K562 (cell line): ENCODE measurements at regions not wholly inside any gene's neighbourhood (a gene's known extent, or its start where the extent isn't known, plus 50 kb on each side); places are given as distances from the start of the nearest gene placed in this dataset.

Experiments
- ATAC-seq: fragments of 200-7000 bp; cut with Tn5 transposase; 3 replicates; pipeline ENCODE4 v1.9.1; 2020; ENCODE audit warnings: moderate library complexity
- BruUV-seq: library from RNA; stranded (reverse); fragments of 400-500 nt; replicated peaks from 2 replicates; lab custom pipeline; 2021; lab: Mats Ljungman, UMichigan
- CTCF ChIA-PET: fragments of 300-600 bp; formaldehyde crosslinking; extraction: SDS; loops from one replicate; lab custom pipeline; 2021; ENCODE audit warnings: low intra/inter-chr PET ratio; lab: Yijun Ruan, JAX
- POLR2A ChIA-PET: fragments of 300-600, 350-650 bp; sonication (Branson Sonifier 250); formaldehyde crosslinking; extraction: SDS; loops from one replicate; lab custom pipeline; 2021; ENCODE audit warnings: antibody characterized with exemption, inconsistent platforms; lab: Yijun Ruan, JAX
- DNase-seq, 4 experiments: peaks; one replicate each; pipeline versions ENCODE4 v3.0.0 to v3.0.0-alpha.2; 2011 to 2018; ENCODE audit warnings: low spot score in 3 of 4, mixed read lengths in 3 of 4; ENCODE audit errors: extremely low read depth in 1 of 4
- FAIRE-seq: peaks from 2 replicates; lab custom pipeline; 2011; peaks lifted over from hg19 to GRCh38; lab: Jason Lieb, UNC
- H2AFZ ChIP-seq: 2 replicates; pipeline ENCODE4 v1.6.0; 2011; ENCODE audit warnings: low read depth, low read length, control low read depth, inconsistent platforms
- H3K27ac ChIP-seq: fragments of 200-600 bp; 3 replicates; pipeline ENCODE4 v1.8.0; 2011; ENCODE audit warnings: low read depth, mild to moderate bottlenecking, control low read depth, inconsistent platforms, low read length, moderate library complexity, mixed read lengths; ENCODE audit errors: extremely low read depth
- H3K27me3 ChIP-seq, 2 experiments: fragments of 300-600 bp in 1 of 2; 2 replicates in 1 of 2; 3 replicates in 1 of 2; pipeline versions ENCODE4 v1.6.0 to v1.8.0; 2011; ENCODE audit warnings: inconsistent platforms in 2 of 2, low read length in 2 of 2, mild to moderate bottlenecking in 1 of 2, mixed read lengths in 1 of 2, moderate library complexity in 1 of 2; ENCODE audit not compliant: control insufficient read depth in 2 of 2, insufficient read depth in 2 of 2
- H3K36me3 ChIP-seq: fragments of 300-600 bp; 3 replicates; pipeline ENCODE4 v1.8.0; 2011; ENCODE audit warnings: mild to moderate bottlenecking, low read length, inconsistent platforms; ENCODE audit not compliant: control insufficient read depth, insufficient read depth
- H3K4me1 ChIP-seq, 2 experiments: fragments of 200-600 bp in 1 of 2; replicated peaks in 1 of 2; 2 replicates in 1 of 2; 3 replicates in 1 of 2; pipeline versions ENCODE4 v1.5.1 to v1.8.0; 2011; ENCODE audit warnings: inconsistent platforms in 2 of 2, low read length in 2 of 2, mild to moderate bottlenecking in 1 of 2, mixed read lengths in 1 of 2, moderate library complexity in 1 of 2; ENCODE audit not compliant: control insufficient read depth in 2 of 2, insufficient read depth in 2 of 2
- H3K4me2 ChIP-seq: 2 replicates; pipeline ENCODE4 v1.6.1; 2011; ENCODE audit warnings: low read length, control low read depth, inconsistent platforms, mixed read lengths; ENCODE audit not compliant: insufficient read depth
- H3K4me3 ChIP-seq: fragments of 200-600 bp; sonication (generic), shearing (Covaris generic); 2 replicates; pipeline ENCODE4 v1.5.1; 2016; ENCODE audit warnings: control low read depth, inconsistent platforms
- H3K79me2 ChIP-seq: fragments of 200-600 bp; 3 replicates; pipeline ENCODE4 v1.8.0; 2011; ENCODE audit warnings: low read length, inconsistent platforms; ENCODE audit not compliant: control insufficient read depth, insufficient read depth
- H3K9ac ChIP-seq, 2 experiments: 2 replicates each; pipeline versions ENCODE4 v1.6.0 to v1.6.1; 2011; ENCODE audit warnings: low read depth in 2 of 2, low read length in 2 of 2, control low read depth in 1 of 2, inconsistent platforms in 1 of 2, mild to moderate bottlenecking in 1 of 2, mixed read lengths in 1 of 2; ENCODE audit not compliant: insufficient read depth in 1 of 2
- H3K9me1 ChIP-seq: one replicate; pipeline ENCODE4 v1.6.0; 2011; ENCODE audit warnings: inconsistent platforms, mild to moderate bottlenecking, low read length, moderate library complexity; ENCODE audit not compliant: control insufficient read depth, insufficient read depth
- H3K9me3 ChIP-seq: replicated peaks from 2 replicates; pipeline ENCODE4 v1.5.1; 2011; ENCODE audit warnings: low read depth, low read length, inconsistent platforms; ENCODE audit not compliant: control insufficient read depth, insufficient read depth
- H4K20me1 ChIP-seq: replicated peaks from 2 replicates; pipeline ENCODE4 v1.6.1; 2011; ENCODE audit warnings: low read length, inconsistent platforms, mixed read lengths; ENCODE audit not compliant: control insufficient read depth, insufficient read depth
- CBX5 ChIP-seq: IDR thresholded peaks from 2 replicates; pipeline ENCODE4 v1.6.1; 2014; ENCODE audit warnings: low read depth, borderline replicate concordance
- HNRNPL ChIP-seq: fragments of 200-400 bp; formaldehyde crosslinking; IDR thresholded peaks from 2 replicates; pipeline ENCODE4 v1.6.1; 2017; ENCODE audit warnings: low read depth, mild to moderate bottlenecking, low read length
- KLF1 ChIP-seq: fragments of 450-650 bp; IDR thresholded peaks from 2 replicates; pipeline ENCODE4 v1.6.1; 2016; ENCODE audit warnings: missing genetic modification characterization, missing compliant biosample characterization
- LEF1 ChIP-seq: fragments of 450-650 bp; IDR thresholded peaks from 2 replicates; pipeline ENCODE4 v1.6.1; 2016; ENCODE audit warnings: mild to moderate bottlenecking
- NR1H2 ChIP-seq: sonication (generic); formaldehyde crosslinking; IDR thresholded peaks from 2 replicates; pipeline ENCODE4 v1.4.0; 2020; ENCODE audit warnings: mild to moderate bottlenecking, missing genetic modification reagents
- PRMT5 ChIP-seq: sonication (generic); formaldehyde crosslinking; IDR thresholded peaks from 2 replicates; pipeline ENCODE4 v1.5.0; 2020; ENCODE audit warnings: missing genetic modification reagents
- SLC30A9 ChIP-seq: fragments of 250-450 bp; sonication (Bioruptor Pico); IDR thresholded peaks from 2 replicates; pipeline ENCODE4 v1.8.0; 2022; ENCODE audit warnings: mild to moderate bottlenecking, moderate library complexity
- ZFP36 ChIP-seq: fragments of 150-350 bp; IDR thresholded peaks from 2 replicates; pipeline ENCODE4 v1.6.1; 2018; ENCODE audit warnings: low read length, low read depth; ENCODE audit not compliant: partially characterized antibody
- ZFX ChIP-seq: sonication (generic); formaldehyde crosslinking; IDR thresholded peaks from 2 replicates; pipeline ENCODE4 v1.8.0; 2022; ENCODE audit warnings: mild to moderate bottlenecking, missing genetic modification reagents, moderate library complexity
- ZNF184 ChIP-seq: sonication (generic); formaldehyde crosslinking; IDR thresholded peaks from 2 replicates; pipeline ENCODE4 v1.5.0; 2020; ENCODE audit warnings: missing genetic modification reagents
- ZSCAN29 ChIP-seq: fragments of 450-650 bp; IDR thresholded peaks from 2 replicates; pipeline ENCODE4 v1.6.1; 2017
- WGBS: fragments of 100-300 bp; shearing (Covaris generic); methylation state at CpG from one replicate; pipeline ENCODE4 v1.1.6; 2016; ENCODE audit warnings: low coverage, mixed read lengths; ENCODE audit not compliant: insufficient coverage; ENCODE audit errors: missing lambda C conversion rate; 5-methylcytosine and 5-hydroxymethylcytosine counted together
- in situ Hi-C: fragments of 300-500 bp; cut with MboI; formaldehyde crosslinking; loops from 4 replicates; pipeline ENCODE4 v1.15.0; 2018; ENCODE audit warnings: inconsistent platforms, mixed read lengths
- intact Hi-C: fragments of 100-400 bp; cut with micrococcal nuclease; formaldehyde crosslinking; loops from 2 replicates; pipeline ENCODE4 v1.14.2; 2022
- TF ChIP-seq, protein P1 (sequence below): IDR thresholded peaks from 2 replicates; pipeline ENCODE4 v1.6.1; 2011; ENCODE audit not compliant: insufficient read length; ENCODE audit errors: extremely low read depth
- TF ChIP-seq, protein P2 (sequence below): fragments of 150-350 bp; IDR thresholded peaks from 2 replicates; pipeline ENCODE4 v1.6.1; 2014; ENCODE audit warnings: low read depth, mild to moderate bottlenecking, low read length, borderline replicate concordance

DNA sequence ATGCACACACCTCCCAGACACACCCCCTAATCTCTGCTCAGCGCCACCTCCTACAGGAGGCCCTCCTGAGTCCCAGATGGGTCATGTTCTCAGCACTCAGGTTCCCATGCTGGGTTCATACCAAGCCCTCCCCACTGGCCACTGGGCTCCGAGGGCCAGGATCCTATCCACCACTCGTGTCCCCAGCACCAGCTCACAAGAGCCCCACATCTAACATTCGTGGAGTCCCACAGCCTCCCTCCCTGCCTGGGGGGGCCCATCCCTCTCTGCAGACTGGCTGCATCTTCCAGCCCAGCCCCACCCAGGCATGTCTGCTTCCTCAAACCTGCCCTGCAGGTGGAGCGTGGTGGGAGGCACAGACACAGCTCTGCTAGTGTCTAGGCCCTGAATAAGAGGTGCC is 227.4 kb downstream of the TUBA3C start:
- POLR2A ChIA-PET = interaction anchor here (0.6 kb wide), 1 partner anchor 84 kb away, joined by 3 read pairs; no protein-coding TSS in a partner anchor
- Histone ChIP-seq H3K36me3 (no peaks in the 10 kb centered on the region), H3K9me1 (no peaks in the 10 kb centered on the region), H4K20me1 (no peaks in the 10 kb centered on the region)
- TF ChIP-seq ZSCAN29 (no peak), ZFP36 (peak; percentile 22)
- TF ChIP-seq, all 486 proteins: peak for 1
- intact Hi-C loops = no loop called here
- WGBS = 10% methylated on average over 2 of the region's 5 CpGs
- Histone ChIP-seq H3K4me2 (no peak overlapping the region), H3K4me3 (no peak overlapping the region), H3K4me1 (peaks cover 0 to 2% of the 10 kb centered on the region in 2 experiments; a peak in 2 of 5 replicates), H3K9me3 (no peaks in the 10 kb centered on the region), H3K27me3 (no peaks in the 10 kb centered on the region; a peak in 1 of 5 replicates), H3K27ac (no peak overlapping the region), H2AFZ (no peak overlapping the region), H3K9ac (no peak overlapping the region; a peak in 1 of 4 replicates), H3K79me2 (no peaks in the 10 kb centered on the region)
- ATAC-seq (no peak), FAIRE-seq (no peak), DNase-seq (no peak)
- in situ Hi-C loops = no loop called here
- CTCF ChIA-PET = no interaction called here
- no TSS peak for BruUV-seq

DNA sequence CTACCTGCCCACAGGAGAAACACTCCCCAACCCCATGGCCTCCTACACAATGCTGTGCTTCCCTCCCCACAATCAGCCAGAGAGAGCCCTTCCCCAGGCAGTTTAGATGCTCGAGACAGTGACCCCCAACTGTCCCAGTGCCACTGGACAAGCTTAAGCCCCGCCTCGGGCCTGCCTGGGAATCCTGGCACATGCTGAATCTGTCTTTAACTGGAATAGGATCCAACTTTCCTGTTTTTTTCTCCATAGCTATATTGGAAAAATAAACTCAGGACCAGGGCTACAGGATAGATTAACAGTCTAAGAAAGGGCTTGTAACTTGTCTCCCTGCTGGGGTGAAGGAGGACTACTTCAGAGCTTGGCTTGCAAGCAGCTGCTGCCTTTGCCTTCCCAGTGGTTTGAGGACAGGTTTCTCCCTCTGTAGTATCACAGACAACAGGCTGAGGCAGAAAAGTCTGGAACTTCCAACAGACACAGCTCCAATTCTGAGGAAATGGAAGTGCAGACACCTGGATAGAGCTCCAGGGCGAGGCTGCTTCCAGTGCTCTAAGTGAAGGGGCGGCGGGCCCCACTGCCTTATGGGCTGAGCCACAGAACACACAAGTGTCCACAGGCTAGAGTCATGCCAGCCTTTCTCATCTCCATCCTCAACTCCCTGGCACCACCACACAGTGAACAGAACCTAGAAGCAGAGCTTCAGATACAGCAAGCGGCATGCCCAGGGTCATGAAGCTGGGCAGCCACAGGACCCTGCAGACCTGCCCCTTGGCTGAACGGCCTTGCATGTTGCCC is 228.3 kb downstream of the TUBA3C start:
- no peak for DNase-seq
- TF ChIP-seq ZNF184 = no peak
- no peak for TF ChIP-seq CBX5
- no peak for TF ChIP-seq HNRNPL
- TF ChIP-seq ZFX (CRISPR knock-in tag) = no peak
- TF ChIP-seq, protein P1, sequence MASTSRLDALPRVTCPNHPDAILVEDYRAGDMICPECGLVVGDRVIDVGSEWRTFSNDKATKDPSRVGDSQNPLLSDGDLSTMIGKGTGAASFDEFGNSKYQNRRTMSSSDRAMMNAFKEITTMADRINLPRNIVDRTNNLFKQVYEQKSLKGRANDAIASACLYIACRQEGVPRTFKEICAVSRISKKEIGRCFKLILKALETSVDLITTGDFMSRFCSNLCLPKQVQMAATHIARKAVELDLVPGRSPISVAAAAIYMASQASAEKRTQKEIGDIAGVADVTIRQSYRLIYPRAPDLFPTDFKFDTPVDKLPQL = no peak
- TF ChIP-seq PRMT5 (CRISPR knock-in tag) = no peak
- no peak for TF ChIP-seq SLC30A9 (CRISPR knock-in tag)
- TF ChIP-seq LEF1 = no peak
- TF ChIP-seq KLF1 (tag) = no peak
- TF ChIP-seq NR1H2 (CRISPR knock-in tag) = no peak
- TF ChIP-seq, protein P2, sequence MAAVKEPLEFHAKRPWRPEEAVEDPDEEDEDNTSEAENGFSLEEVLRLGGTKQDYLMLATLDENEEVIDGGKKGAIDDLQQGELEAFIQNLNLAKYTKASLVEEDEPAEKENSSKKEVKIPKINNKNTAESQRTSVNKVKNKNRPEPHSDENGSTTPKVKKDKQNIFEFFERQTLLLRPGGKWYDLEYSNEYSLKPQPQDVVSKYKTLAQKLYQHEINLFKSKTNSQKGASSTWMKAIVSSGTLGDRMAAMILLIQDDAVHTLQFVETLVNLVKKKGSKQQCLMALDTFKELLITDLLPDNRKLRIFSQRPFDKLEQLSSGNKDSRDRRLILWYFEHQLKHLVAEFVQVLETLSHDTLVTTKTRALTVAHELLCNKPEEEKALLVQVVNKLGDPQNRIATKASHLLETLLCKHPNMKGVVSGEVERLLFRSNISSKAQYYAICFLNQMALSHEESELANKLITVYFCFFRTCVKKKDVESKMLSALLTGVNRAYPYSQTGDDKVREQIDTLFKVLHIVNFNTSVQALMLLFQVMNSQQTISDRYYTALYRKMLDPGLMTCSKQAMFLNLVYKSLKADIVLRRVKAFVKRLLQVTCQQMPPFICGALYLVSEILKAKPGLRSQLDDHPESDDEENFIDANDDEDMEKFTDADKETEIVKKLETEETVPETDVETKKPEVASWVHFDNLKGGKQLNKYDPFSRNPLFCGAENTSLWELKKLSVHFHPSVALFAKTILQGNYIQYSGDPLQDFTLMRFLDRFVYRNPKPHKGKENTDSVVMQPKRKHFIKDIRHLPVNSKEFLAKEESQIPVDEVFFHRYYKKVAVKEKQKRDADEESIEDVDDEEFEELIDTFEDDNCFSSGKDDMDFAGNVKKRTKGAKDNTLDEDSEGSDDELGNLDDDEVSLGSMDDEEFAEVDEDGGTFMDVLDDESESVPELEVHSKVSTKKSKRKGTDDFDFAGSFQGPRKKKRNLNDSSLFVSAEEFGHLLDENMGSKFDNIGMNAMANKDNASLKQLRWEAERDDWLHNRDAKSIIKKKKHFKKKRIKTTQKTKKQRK = no peak

More for the DNA sequence above, 228.3 kb downstream of the TUBA3C start:
- no peaks in the 10 kb centered on the region for H3K36me3 ChIP-seq
- H3K4me1 ChIP-seq = peaks cover 0 to 7% of the 10 kb centered on the region in 2 experiments; a peak in 2 of 5 replicates
- CTCF ChIA-PET = no interaction called here
- H2AFZ ChIP-seq = no peak overlapping the region
- ATAC-seq (no peak), FAIRE-seq (no peak)
- in situ Hi-C loops (no loop called here), intact Hi-C loops (no loop called here)
- POLR2A ChIA-PET = interaction anchor here (0.6 kb wide), 1 partner anchor 83 kb away, joined by 3 read pairs; no protein-coding TSS in a partner anchor
- H3K79me2 ChIP-seq = no peaks in the 10 kb centered on the region
- 25% methylated on average over 5 of the region's 8 CpGs for WGBS
- H3K9me3 ChIP-seq = no peaks in the 10 kb centered on the region
- no peaks in the 10 kb centered on the region; a peak in 1 of 5 replicates for H3K27me3 ChIP-seq
- H3K4me3 ChIP-seq = no peak overlapping the region
- H3K27ac ChIP-seq = no peak overlapping the region
- H3K9ac ChIP-seq = no peak overlapping the region
- H3K9me1 ChIP-seq = no peaks in the 10 kb centered on the region
- H4K20me1 ChIP-seq = no peaks in the 10 kb centered on the region
- BruUV-seq = no TSS peak
- no peak overlapping the region for H3K4me2 ChIP-seq
